ENCODE measurements at regions not wholly inside any gene's neighbourhood (a gene's known extent, or its start where the extent isn't known, plus 50 kb on each side); places are given as distances from the start of the nearest gene placed in this dataset.

DNA sequence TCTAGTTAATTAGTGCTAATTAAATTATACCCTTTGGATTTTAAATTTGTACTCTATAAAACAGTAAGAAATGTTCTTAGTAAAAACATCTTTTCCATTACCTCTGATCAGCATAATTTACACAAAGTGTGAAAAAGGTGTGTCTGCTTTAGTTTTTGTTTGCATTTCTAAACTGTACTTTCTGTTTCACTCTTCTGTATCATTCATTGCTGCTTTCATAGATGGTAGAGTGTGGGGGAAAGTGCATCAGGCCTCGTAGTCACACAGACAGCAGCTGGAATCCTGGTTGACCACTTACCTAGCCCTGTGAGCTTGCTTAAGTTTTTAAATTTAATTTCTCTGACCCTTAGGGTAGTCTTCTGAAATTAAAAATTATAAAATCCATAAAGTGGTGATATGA is 275.4 kb upstream of the PITX2 start:
- no peak overlapping the region for H3K9ac ChIP-seq (ENCODE audit: low read length)
- no peaks in the 10 kb centered on the region for H3K9me3 ChIP-seq (ENCODE audit: low read length)
- H3K4me1 ChIP-seq (ENCODE audit: insufficient read depth, low read length) = peaks cover 13% of the 10 kb centered on the region
- H3K27me3 ChIP-seq (ENCODE audit: control insufficient read depth in 1 of 2, insufficient read depth in 2 of 2, low read length in 2 of 2) = no peaks in the 10 kb centered on the region
- no peak overlapping the region for H3K4me3 ChIP-seq (ENCODE audit: low read depth in 1 of 2, low read length in 2 of 2)
- no peak overlapping the region for H3K27ac ChIP-seq (ENCODE audit: low read depth, low read length)
- no peaks in the 10 kb centered on the region for H3K36me3 ChIP-seq (ENCODE audit: insufficient read depth, low read length)

GRCh38 chr4:110900213-110900769 is 277.4 kb upstream of the PITX2 start:
- Histone ChIP-seq H3K27me3 (ENCODE audit: control insufficient read depth in 1 of 2, insufficient read depth in 2 of 2, low read length in 2 of 2) (no peaks in the 10 kb centered on the region), H3K4me3 (ENCODE audit: low read depth in 1 of 2, low read length in 2 of 2) (no peak overlapping the region), H3K9ac (ENCODE audit: low read length) (no peak overlapping the region), H3K4me1 (ENCODE audit: insufficient read depth, low read length) (peaks cover 13% of the 10 kb centered on the region), H3K36me3 (ENCODE audit: insufficient read depth, low read length) (no peaks in the 10 kb centered on the region), H3K9me3 (ENCODE audit: low read length) (no peaks in the 10 kb centered on the region), H3K27ac (ENCODE audit: low read depth, low read length) (no peak overlapping the region)

- H3K36me3 ChIP-seq (ENCODE audit: insufficient read depth, low read length) = no peaks in the 10 kb centered on the region
- H3K27me3 ChIP-seq (ENCODE audit: control insufficient read depth in 1 of 2, insufficient read depth in 2 of 2, low read length in 2 of 2) = no peaks in the 10 kb centered on the region
- H3K4me3 ChIP-seq (ENCODE audit: low read depth in 1 of 2, low read length in 2 of 2) = no peak overlapping the region
- H3K27ac ChIP-seq (ENCODE audit: low read depth, low read length) = no peak overlapping the region
- no peak overlapping the region for H3K9ac ChIP-seq (ENCODE audit: low read length)
- H3K9me3 ChIP-seq (ENCODE audit: low read length) = no peaks in the 10 kb centered on the region
- H3K4me1 ChIP-seq (ENCODE audit: insufficient read depth, low read length) = peaks cover 13% of the 10 kb centered on the region
Measured at GRCh38 chr4:110902500-110902899, 279.6 kb upstream of the PITX2 start.

DNA sequence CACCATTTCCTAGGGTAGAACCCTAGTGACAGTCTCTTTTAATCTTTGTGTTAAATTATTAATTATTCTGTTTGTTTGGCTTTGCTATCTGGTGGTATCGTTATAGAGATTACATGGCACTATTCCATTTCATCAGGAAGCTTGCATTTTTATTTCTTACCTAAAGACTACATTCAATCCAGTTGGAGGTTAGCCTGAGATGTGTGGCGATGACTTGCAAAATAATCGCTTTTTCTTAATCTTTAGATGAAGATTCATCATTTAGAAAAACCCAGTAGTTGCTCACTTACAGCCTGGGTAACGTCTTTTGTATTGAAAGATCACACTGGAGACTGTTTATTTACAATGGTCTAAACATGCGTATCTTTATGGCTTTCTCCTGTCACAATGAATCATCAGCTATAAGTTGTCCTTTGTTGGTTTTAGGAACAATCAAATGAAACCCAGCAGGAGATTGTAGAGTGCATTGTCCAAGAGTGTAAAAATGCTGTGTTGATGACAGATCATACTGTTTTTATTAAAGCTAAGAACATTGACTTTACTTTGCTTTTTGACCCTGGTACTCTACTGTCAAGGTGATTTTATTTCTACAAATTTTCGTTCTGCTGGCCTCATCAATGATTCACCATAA is 281.7 kb upstream of the PITX2 start:
- H3K4me1 ChIP-seq (ENCODE audit: insufficient read depth, low read length) = peaks cover 12% of the 10 kb centered on the region
- no peak overlapping the region for H3K27ac ChIP-seq (ENCODE audit: low read depth, low read length)
- no peaks in the 10 kb centered on the region for H3K27me3 ChIP-seq (ENCODE audit: control insufficient read depth in 1 of 2, insufficient read depth in 2 of 2, low read length in 2 of 2)
- no peak overlapping the region for H3K4me3 ChIP-seq (ENCODE audit: low read depth in 1 of 2, low read length in 2 of 2)
- no peaks in the 10 kb centered on the region for H3K9me3 ChIP-seq (ENCODE audit: low read length)
- H3K36me3 ChIP-seq (ENCODE audit: insufficient read depth, low read length) = no peaks in the 10 kb centered on the region
- no peak overlapping the region for H3K9ac ChIP-seq (ENCODE audit: low read length)

GRCh38 chr4:110905367-110905766 is 282.5 kb upstream of the PITX2 start:
- H3K9me3 ChIP-seq (ENCODE audit: low read length) = no peaks in the 10 kb centered on the region
- H3K4me3 ChIP-seq (ENCODE audit: low read depth in 1 of 2, low read length in 2 of 2) = no peak overlapping the region
- no peaks in the 10 kb centered on the region for H3K27me3 ChIP-seq (ENCODE audit: control insufficient read depth in 1 of 2, insufficient read depth in 2 of 2, low read length in 2 of 2)
- no peak overlapping the region for H3K9ac ChIP-seq (ENCODE audit: low read length)
- peaks cover 4% of the 10 kb centered on the region for H3K4me1 ChIP-seq (ENCODE audit: insufficient read depth, low read length)
- no peak overlapping the region for H3K27ac ChIP-seq (ENCODE audit: low read depth, low read length)
- no peaks in the 10 kb centered on the region for H3K36me3 ChIP-seq (ENCODE audit: insufficient read depth, low read length)

DNA sequence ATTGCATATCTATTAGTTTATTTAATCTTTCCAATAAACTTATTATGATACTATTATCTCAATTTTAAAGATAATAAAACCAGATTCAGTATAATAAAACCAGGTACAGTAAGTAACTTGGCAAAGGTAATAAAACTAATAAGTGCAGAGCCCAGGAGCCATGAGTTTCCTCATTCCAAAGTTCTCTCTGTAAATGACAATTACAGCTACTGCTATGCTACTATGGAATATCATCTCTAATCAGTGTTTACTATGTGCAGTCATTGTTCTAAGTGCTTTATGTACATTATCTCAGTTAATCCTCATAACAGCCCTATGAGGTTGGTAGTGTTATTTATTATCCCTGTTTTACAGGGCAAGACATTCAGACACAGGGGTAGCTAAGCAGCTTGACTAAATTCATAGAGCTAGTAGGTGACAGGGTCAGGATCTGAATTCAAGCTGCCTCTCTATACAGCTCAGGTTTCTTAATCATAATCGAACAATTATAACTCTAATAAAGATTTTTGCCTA is 285.0 kb upstream of the PITX2 start:
- Histone ChIP-seq H3K27me3 (ENCODE audit: control insufficient read depth in 1 of 2, insufficient read depth in 2 of 2, low read length in 2 of 2) (no peaks in the 10 kb centered on the region), H3K36me3 (ENCODE audit: insufficient read depth, low read length) (no peaks in the 10 kb centered on the region), H3K4me3 (ENCODE audit: low read depth in 1 of 2, low read length in 2 of 2) (no peak overlapping the region)

DNA sequence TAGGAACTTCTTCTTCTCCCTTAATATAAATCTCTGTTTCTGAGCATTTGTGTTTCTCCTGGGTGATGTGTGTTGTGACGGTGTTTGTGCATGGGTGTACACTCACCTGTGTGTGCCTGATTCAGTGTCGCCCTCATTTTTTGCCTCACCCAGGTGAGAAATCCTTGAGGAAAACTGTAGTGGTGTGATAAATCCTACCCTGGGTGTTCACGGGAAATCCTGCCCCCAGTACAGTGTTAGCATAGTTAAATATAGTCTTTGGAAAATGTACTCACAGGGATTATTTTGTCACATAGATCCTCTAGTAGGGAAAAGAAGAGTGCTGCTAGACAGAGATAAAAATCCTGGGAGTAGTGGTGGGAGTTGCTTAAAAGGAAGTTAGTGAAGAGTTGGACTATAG is 291.9 kb upstream of the PITX2 start:
- H3K9ac ChIP-seq (ENCODE audit: low read length) = no peak overlapping the region
- H3K4me1 ChIP-seq (ENCODE audit: insufficient read depth, low read length) = no peaks in the 10 kb centered on the region
- H3K36me3 ChIP-seq (ENCODE audit: insufficient read depth, low read length) = no peaks in the 10 kb centered on the region
- H3K27me3 ChIP-seq (ENCODE audit: control insufficient read depth in 1 of 2, insufficient read depth in 2 of 2, low read length in 2 of 2) = no peaks in the 10 kb centered on the region
- no peaks in the 10 kb centered on the region for H3K9me3 ChIP-seq (ENCODE audit: low read length)
- no peak overlapping the region for H3K4me3 ChIP-seq (ENCODE audit: low read depth in 1 of 2, low read length in 2 of 2)
- no peak overlapping the region for H3K27ac ChIP-seq (ENCODE audit: low read depth, low read length)

More for the DNA sequence above, 285.0 kb upstream of the PITX2 start:
- Histone ChIP-seq H3K4me1 (ENCODE audit: insufficient read depth, low read length) (no peaks in the 10 kb centered on the region), H3K27ac (ENCODE audit: low read depth, low read length) (no peak overlapping the region), H3K9me3 (ENCODE audit: low read length) (no peaks in the 10 kb centered on the region), H3K9ac (ENCODE audit: low read length) (no peak overlapping the region)

DNA sequence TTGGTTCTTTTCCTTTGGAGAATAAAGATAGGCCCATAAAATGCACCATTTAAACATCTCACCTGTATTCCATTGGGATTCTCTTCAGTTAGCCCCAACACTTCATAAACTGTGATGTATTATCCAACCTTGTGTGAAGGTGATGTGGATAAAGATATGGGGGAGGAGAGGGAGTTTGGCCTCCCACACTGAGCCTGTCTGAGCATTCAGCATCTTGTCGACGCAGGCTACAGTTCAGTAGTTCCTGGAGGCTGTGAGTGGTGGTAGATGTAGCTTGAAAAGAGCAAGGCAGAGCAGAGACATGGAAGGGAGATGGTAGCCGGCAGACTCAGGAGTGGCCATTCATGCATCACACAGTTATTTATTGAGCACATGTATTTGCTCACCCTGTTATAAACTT is 292.4 kb upstream of the PITX2 start:
- H3K9me3 ChIP-seq (ENCODE audit: low read length) = no peaks in the 10 kb centered on the region

GRCh38 chr4:110916505-110916904 is 293.6 kb upstream of the PITX2 start:
- no peaks in the 10 kb centered on the region for H3K9me3 ChIP-seq (ENCODE audit: low read length)
- no peak overlapping the region for H3K9ac ChIP-seq (ENCODE audit: low read length)
- no peak overlapping the region for H3K4me3 ChIP-seq (ENCODE audit: low read depth in 1 of 2, low read length in 2 of 2)
- H3K4me1 ChIP-seq (ENCODE audit: insufficient read depth, low read length) = no peaks in the 10 kb centered on the region
- no peak overlapping the region for H3K27ac ChIP-seq (ENCODE audit: low read depth, low read length)
- H3K27me3 ChIP-seq (ENCODE audit: control insufficient read depth in 1 of 2, insufficient read depth in 2 of 2, low read length in 2 of 2) = no peaks in the 10 kb centered on the region
- H3K36me3 ChIP-seq (ENCODE audit: insufficient read depth, low read length) = no peaks in the 10 kb centered on the region

More for the DNA sequence above, 292.4 kb upstream of the PITX2 start:
- Histone ChIP-seq H3K36me3 (ENCODE audit: insufficient read depth, low read length) (no peaks in the 10 kb centered on the region), H3K4me1 (ENCODE audit: insufficient read depth, low read length) (no peaks in the 10 kb centered on the region), H3K27ac (ENCODE audit: low read depth, low read length) (no peak overlapping the region), H3K4me3 (ENCODE audit: low read depth in 1 of 2, low read length in 2 of 2) (no peak overlapping the region), H3K27me3 (ENCODE audit: control insufficient read depth in 1 of 2, insufficient read depth in 2 of 2, low read length in 2 of 2) (no peaks in the 10 kb centered on the region), H3K9ac (ENCODE audit: low read length) (no peak overlapping the region)

DNA sequence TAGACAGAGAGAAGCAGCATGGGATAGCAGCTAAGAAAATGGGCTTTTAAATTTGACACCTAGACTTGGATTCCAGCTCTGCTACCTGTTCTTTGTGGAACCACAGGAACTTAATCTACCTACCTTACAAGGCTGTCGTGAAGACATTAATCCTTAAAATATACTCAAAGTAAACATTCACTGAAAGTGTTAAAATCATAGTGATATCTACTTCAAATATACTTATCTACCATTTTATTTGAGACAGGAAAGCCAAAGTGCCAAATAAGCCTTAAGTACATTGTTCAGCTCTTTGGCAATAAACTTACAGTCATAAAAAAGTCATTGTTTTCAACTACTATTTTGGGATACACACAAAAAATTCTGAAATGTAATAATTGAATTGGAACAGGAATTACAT is 295.0 kb upstream of the PITX2 start:
- Histone ChIP-seq H3K27me3 (ENCODE audit: control insufficient read depth in 1 of 2, insufficient read depth in 2 of 2, low read length in 2 of 2) (no peaks in the 10 kb centered on the region), H3K4me1 (ENCODE audit: insufficient read depth, low read length) (no peaks in the 10 kb centered on the region), H3K9me3 (ENCODE audit: low read length) (no peaks in the 10 kb centered on the region), H3K9ac (ENCODE audit: low read length) (no peak overlapping the region), H3K27ac (ENCODE audit: low read depth, low read length) (no peak overlapping the region), H3K36me3 (ENCODE audit: insufficient read depth, low read length) (no peaks in the 10 kb centered on the region), H3K4me3 (ENCODE audit: low read depth in 1 of 2, low read length in 2 of 2) (no peak overlapping the region)

DNA sequence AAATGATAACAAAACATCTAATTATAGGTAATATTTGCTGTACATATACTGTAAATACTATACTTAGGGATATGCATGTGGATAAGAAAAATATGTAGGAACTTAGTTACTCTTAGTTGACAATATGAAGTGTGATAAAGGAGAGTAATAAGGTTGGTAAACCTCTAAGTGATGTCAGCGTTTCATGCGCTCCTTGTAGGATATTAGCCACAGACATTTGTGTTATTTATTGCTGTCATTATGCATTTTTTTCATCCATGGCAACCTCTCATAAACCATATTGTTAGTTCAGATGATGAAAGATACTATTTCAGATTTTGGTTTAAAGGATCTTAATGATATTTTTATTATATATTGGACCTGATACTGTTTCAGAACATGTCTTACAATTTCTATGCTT is 298.1 kb upstream of the PITX2 start:
- Histone ChIP-seq H3K4me1 (ENCODE audit: insufficient read depth, low read length) (no peaks in the 10 kb centered on the region), H3K9me3 (ENCODE audit: low read length) (no peaks in the 10 kb centered on the region), H3K27me3 (ENCODE audit: control insufficient read depth in 1 of 2, insufficient read depth in 2 of 2, low read length in 2 of 2) (no peaks in the 10 kb centered on the region), H3K9ac (ENCODE audit: low read length) (no peak overlapping the region), H3K27ac (ENCODE audit: low read depth, low read length) (no peak overlapping the region), H3K4me3 (ENCODE audit: low read depth in 1 of 2, low read length in 2 of 2) (no peak overlapping the region), H3K36me3 (ENCODE audit: insufficient read depth, low read length) (no peaks in the 10 kb centered on the region)

GRCh38 chr4:110924761-110925160 is 301.9 kb upstream of the PITX2 start:
- H3K4me1 ChIP-seq (ENCODE audit: insufficient read depth, low read length) = no peaks in the 10 kb centered on the region
- H3K4me3 ChIP-seq (ENCODE audit: low read depth in 1 of 2, low read length in 2 of 2) = no peak overlapping the region
- no peaks in the 10 kb centered on the region for H3K9me3 ChIP-seq (ENCODE audit: low read length)
- H3K27me3 ChIP-seq (ENCODE audit: control insufficient read depth in 1 of 2, insufficient read depth in 2 of 2, low read length in 2 of 2) = no peaks in the 10 kb centered on the region
- no peaks in the 10 kb centered on the region for H3K36me3 ChIP-seq (ENCODE audit: insufficient read depth, low read length)
- H3K9ac ChIP-seq (ENCODE audit: low read length) = no peak overlapping the region
- H3K27ac ChIP-seq (ENCODE audit: low read depth, low read length) = no peak overlapping the region

All from muscle layer of colon (tissue), 2 donors.